ENCODE measurements at regions not wholly inside any gene's neighbourhood (a gene's known extent, or its start where the extent isn't known, plus 50 kb on each side); places are given as distances from the start of the nearest gene placed in this dataset.

- TF ChIP-seq, protein P1, sequence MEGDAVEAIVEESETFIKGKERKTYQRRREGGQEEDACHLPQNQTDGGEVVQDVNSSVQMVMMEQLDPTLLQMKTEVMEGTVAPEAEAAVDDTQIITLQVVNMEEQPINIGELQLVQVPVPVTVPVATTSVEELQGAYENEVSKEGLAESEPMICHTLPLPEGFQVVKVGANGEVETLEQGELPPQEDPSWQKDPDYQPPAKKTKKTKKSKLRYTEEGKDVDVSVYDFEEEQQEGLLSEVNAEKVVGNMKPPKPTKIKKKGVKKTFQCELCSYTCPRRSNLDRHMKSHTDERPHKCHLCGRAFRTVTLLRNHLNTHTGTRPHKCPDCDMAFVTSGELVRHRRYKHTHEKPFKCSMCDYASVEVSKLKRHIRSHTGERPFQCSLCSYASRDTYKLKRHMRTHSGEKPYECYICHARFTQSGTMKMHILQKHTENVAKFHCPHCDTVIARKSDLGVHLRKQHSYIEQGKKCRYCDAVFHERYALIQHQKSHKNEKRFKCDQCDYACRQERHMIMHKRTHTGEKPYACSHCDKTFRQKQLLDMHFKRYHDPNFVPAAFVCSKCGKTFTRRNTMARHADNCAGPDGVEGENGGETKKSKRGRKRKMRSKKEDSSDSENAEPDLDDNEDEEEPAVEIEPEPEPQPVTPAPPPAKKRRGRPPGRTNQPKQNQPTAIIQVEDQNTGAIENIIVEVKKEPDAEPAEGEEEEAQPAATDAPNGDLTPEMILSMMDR (IDR thresholded peaks at IDR 0.05): no peak
- no peak for TF ChIP-seq EP300 (IDR thresholded peaks at IDR 0.05)
These were observed 418.7 kb downstream of the GLRX3 start for GRCh38 chr10:130554701-130555410.
